ENCODE measurements at regions not wholly inside any gene's neighbourhood (a gene's known extent, or its start where the extent isn't known, plus 50 kb on each side); places are given as distances from the start of the nearest gene placed in this dataset.

DNA sequence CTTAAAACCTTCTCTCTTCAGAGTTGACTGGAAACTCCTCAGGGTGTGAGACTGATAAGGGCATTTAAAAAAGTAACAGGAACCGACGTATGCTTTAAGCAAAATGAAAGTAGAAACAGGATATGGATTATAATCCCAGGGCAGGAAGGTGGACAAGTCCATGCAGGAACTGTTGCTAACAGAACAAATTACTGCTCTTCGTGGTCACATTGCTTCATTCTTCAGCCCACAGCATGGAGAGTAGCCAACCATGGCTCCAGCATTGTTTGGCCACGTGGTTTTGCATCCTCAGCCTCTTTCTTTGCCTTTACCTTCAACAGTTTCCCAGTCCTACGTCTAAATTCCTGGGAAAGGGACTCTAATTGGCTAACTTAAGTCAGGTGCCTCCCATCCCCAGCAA lies 563.1 kb upstream of the ISX start:
- TF ChIP-seq, protein P1, sequence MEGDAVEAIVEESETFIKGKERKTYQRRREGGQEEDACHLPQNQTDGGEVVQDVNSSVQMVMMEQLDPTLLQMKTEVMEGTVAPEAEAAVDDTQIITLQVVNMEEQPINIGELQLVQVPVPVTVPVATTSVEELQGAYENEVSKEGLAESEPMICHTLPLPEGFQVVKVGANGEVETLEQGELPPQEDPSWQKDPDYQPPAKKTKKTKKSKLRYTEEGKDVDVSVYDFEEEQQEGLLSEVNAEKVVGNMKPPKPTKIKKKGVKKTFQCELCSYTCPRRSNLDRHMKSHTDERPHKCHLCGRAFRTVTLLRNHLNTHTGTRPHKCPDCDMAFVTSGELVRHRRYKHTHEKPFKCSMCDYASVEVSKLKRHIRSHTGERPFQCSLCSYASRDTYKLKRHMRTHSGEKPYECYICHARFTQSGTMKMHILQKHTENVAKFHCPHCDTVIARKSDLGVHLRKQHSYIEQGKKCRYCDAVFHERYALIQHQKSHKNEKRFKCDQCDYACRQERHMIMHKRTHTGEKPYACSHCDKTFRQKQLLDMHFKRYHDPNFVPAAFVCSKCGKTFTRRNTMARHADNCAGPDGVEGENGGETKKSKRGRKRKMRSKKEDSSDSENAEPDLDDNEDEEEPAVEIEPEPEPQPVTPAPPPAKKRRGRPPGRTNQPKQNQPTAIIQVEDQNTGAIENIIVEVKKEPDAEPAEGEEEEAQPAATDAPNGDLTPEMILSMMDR (IDR thresholded peaks at IDR 0.05; ENCODE audit: insufficient read depth, low read length, poor library complexity, severe bottlenecking), result no peak
- TF ChIP-seq EZH2phosphoT487 (conservative IDR thresholded peaks at IDR 0.05; ENCODE audit: low read length), result no peak

Data from SU-DHL-6 (cell line).